Parathyroid adenoma (tissue), 2 donors: ENCODE measurements at regions not wholly inside any gene's neighbourhood (a gene's known extent, or its start where the extent isn't known, plus 50 kb on each side); places are given as distances from the start of the nearest gene placed in this dataset.

Source experiments
- H2AFZ ChIP-seq: fragments of 300-600 bp; sonication (generic); one replicate; pipeline ENCODE4 v1.7.0; 2017; ENCODE audit warnings: antibody characterized with exemption, mild to moderate bottlenecking
- H3K27ac ChIP-seq: fragments of 300-600 bp; sonication (generic); one replicate; pipeline ENCODE4 v1.7.0; 2017
- H3K27me3 ChIP-seq: fragments of 300-600 bp; sonication (generic); one replicate; pipeline ENCODE4 v1.7.0; 2017; ENCODE audit warnings: low read length; ENCODE audit not compliant: control insufficient read depth, insufficient read depth
- H3K36me3 ChIP-seq: fragments of 300-600 bp; sonication (generic); one replicate; pipeline ENCODE4 v1.7.0; 2017; ENCODE audit warnings: low read length; ENCODE audit not compliant: control insufficient read depth, insufficient read depth
- H3K4me1 ChIP-seq: fragments of 300-600 bp; sonication (generic); one replicate; pipeline ENCODE4 v1.7.0; 2017; ENCODE audit warnings: control low read depth
- H3K4me2 ChIP-seq: fragments of 300-600 bp; sonication (generic); one replicate; pipeline ENCODE4 v1.7.0; 2017; ENCODE audit warnings: low read length
- H3K4me3 ChIP-seq: fragments of 300-600 bp; sonication (generic); one replicate; pipeline ENCODE4 v1.7.0; 2017; ENCODE audit warnings: low read depth, low read length
- H3K79me2 ChIP-seq: fragments of 300-600 bp; sonication (generic); one replicate; pipeline ENCODE4 v1.7.0; 2017; ENCODE audit warnings: control low read depth
- H3K9ac ChIP-seq: fragments of 300-600 bp; sonication (generic); one replicate; pipeline ENCODE4 v1.7.0; 2017; ENCODE audit warnings: mild to moderate bottlenecking
- H3K9me3 ChIP-seq: fragments of 300-600 bp; sonication (generic); one replicate; pipeline ENCODE4 v1.7.0; 2017; ENCODE audit warnings: low read length; ENCODE audit not compliant: control insufficient read depth
- CTCF ChIP-seq: fragments of 300-600 bp; sonication (generic); IDR thresholded peaks from one replicate; pipeline ENCODE4 v1.7.0; 2017; ENCODE audit warnings: antibody characterized with exemption, mild to moderate bottlenecking
- donor health status: primary hyperparathyroidism.

- no peaks in the 10 kb centered on the region for H3K79me2 ChIP-seq
- H3K9me3 ChIP-seq, result peaks cover 4% of the 10 kb centered on the region
- no peak overlapping the region for H3K27ac ChIP-seq
- no peak overlapping the region for H3K9ac ChIP-seq
- H3K4me1 ChIP-seq, result no peaks in the 10 kb centered on the region
- no peaks in the 10 kb centered on the region for H3K36me3 ChIP-seq
- no peak for TF ChIP-seq CTCF
- no peak overlapping the region for H2AFZ ChIP-seq
- no peaks in the 10 kb centered on the region for H3K27me3 ChIP-seq
- H3K4me3 ChIP-seq, result no peak overlapping the region
- no peak overlapping the region for H3K4me2 ChIP-seq
Observed at GRCh38 chr12:65537978-65538377, 259.5 kb downstream of the MSRB3 start.

GRCh38 chr12:65539023-65539422 is 260.5 kb downstream of the MSRB3 start:
- no peak overlapping the region for H2AFZ ChIP-seq
- H3K36me3 ChIP-seq, result no peaks in the 10 kb centered on the region
- H3K27ac ChIP-seq, result no peak overlapping the region
- no peaks in the 10 kb centered on the region for H3K79me2 ChIP-seq
- H3K4me2 ChIP-seq, result no peak overlapping the region
- no peaks in the 10 kb centered on the region for H3K4me1 ChIP-seq
- peaks cover 4% of the 10 kb centered on the region for H3K9me3 ChIP-seq
- TF ChIP-seq CTCF, result no peak
- H3K9ac ChIP-seq, result no peak overlapping the region
- no peaks in the 10 kb centered on the region for H3K27me3 ChIP-seq
- H3K4me3 ChIP-seq, result no peak overlapping the region

GRCh38 chr12:65540140-65540539 is 261.7 kb downstream of the MSRB3 start:
- Histone ChIP-seq H3K4me1 (no peaks in the 10 kb centered on the region), H3K9me3 (peaks cover 4% of the 10 kb centered on the region), H3K36me3 (no peaks in the 10 kb centered on the region), H3K9ac (no peak overlapping the region), H3K4me3 (no peak overlapping the region), H3K4me2 (no peak overlapping the region), H3K27ac (no peak overlapping the region), H3K27me3 (no peaks in the 10 kb centered on the region), H2AFZ (no peak overlapping the region), H3K79me2 (no peaks in the 10 kb centered on the region)
- no peak for TF ChIP-seq CTCF

- Histone ChIP-seq H3K27ac (no peak overlapping the region), H3K4me3 (no peak overlapping the region), H3K9ac (no peak overlapping the region), H3K4me2 (no peak overlapping the region), H3K36me3 (no peaks in the 10 kb centered on the region), H3K9me3 (no peaks in the 10 kb centered on the region), H2AFZ (no peak overlapping the region), H3K4me1 (no peaks in the 10 kb centered on the region), H3K27me3 (no peaks in the 10 kb centered on the region), H3K79me2 (no peaks in the 10 kb centered on the region)
- TF ChIP-seq CTCF, result no peak
Observed at GRCh38 chr12:65546528-65546927, 268.0 kb downstream of the MSRB3 start.

- Histone ChIP-seq H3K4me1 (no peaks in the 10 kb centered on the region), H3K9ac (no peak overlapping the region), H3K79me2 (no peaks in the 10 kb centered on the region), H3K36me3 (no peaks in the 10 kb centered on the region), H2AFZ (peak overlapping the region; percentile 80), H3K4me3 (no peak overlapping the region), H3K9me3 (no peaks in the 10 kb centered on the region), H3K4me2 (peak overlapping the region; percentile 41), H3K27me3 (no peaks in the 10 kb centered on the region), H3K27ac (no peak overlapping the region)
- peak; percentile 84 for TF ChIP-seq CTCF
Observed at GRCh38 chr12:65556676-65557437, 267.4 kb upstream of the HMGA2 start.
